OCI-LY3 (cell line): ENCODE measurements at regions not wholly inside any gene's neighbourhood (a gene's known extent, or its start where the extent isn't known, plus 50 kb on each side); places are given as distances from the start of the nearest gene placed in this dataset.

ENCODE experiments used
- CTCF ChIP-seq: fragments of 200-600, 300-600 bp; sonication (generic); IDR thresholded peaks from 2 replicates; pipeline ENCODE4 v1.5.1; 2014; ENCODE audit warnings: antibody characterized with exemption, low read length, low read depth
- EZH2phosphoT487 ChIP-seq: fragments of 200-600 bp; shearing (Covaris generic); IDR thresholded peaks from 2 replicates; pipeline ENCODE4 v1.6.1; 2018; ENCODE audit warnings: antibody characterized with exemption, mixed run types, low read depth

GRCh38 chr1:209461168-209461567 is 122.3 kb upstream of the CAMK1G start:
- TF ChIP-seq CTCF (no peak), EZH2phosphoT487 (no peak)
